ENCODE measurements at regions not wholly inside any gene's neighbourhood (a gene's known extent, or its start where the extent isn't known, plus 50 kb on each side); places are given as distances from the start of the nearest gene placed in this dataset.
"Not testable (repeated sequence)": the region's sequence is repeated elsewhere in the genome, so short reads cannot be mapped to it uniquely, and the experiment has no call there.

DNA sequence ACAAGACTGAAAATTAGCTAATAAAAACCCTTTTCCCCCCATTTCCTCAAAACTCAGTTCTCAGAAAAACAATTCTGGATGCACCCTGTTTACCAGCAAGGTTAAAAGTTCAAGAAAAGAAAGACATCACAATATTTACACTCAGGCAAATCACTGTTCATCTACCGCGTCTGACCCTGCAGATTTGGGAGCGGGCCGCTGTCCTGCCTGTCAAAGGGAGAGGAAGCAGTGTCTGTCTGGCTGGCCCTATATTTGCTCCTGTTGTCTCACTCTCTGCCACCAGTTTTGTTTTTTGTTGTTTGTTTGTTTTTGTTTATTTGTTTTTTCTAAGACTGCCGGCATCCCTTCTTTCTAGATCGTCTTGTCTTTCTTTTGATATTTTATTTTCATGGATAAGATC is 299.4 kb downstream of the BCL2L11 start:
- not testable (repeated sequence) for FAIRE-seq; DNase-seq (ENCODE audit: low spot score)

DNA sequence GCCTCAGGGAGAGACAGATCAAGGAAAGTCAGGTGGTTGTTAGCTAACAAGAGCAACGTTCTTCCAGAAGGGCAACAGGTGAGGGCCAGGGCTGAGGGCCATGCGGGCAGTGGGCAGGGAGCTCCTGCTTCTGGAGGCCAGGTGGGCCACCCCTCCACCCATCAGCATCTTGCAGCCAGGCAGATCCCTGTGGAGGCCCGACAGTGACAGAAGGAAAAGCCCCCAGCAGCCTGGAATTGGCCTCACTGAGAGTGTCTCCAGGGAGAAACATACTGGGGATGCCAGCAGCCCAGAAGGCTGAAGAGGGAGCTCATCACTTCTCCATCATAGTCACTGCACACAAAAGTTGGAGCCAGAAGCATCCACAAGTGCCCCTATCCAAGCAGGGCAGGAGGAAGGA is 300.1 kb downstream of the BCL2L11 start:
- DNase-seq (ENCODE audit: low spot score); FAIRE-seq: not testable (repeated sequence)

DNA sequence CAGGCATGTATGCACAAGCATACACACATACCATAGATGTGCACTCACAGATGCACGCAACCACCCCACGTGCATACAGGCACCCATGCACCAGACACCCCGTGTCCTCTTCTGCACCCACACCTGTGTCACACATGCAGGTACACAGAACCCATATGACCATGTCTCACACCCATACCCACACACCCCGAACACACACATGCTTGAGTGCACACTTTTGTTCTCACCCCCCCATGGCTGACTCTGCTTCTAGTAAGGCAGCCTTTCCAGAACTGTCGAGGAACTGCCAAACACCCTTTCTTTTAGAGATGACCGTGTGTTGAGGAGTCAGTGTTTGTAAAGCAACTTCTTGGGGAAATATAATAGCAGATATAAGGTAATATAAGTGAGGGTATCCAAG is 301.2 kb downstream of the BCL2L11 start:
- not testable (repeated sequence) for DNase-seq (ENCODE audit: low spot score); FAIRE-seq

DNA sequence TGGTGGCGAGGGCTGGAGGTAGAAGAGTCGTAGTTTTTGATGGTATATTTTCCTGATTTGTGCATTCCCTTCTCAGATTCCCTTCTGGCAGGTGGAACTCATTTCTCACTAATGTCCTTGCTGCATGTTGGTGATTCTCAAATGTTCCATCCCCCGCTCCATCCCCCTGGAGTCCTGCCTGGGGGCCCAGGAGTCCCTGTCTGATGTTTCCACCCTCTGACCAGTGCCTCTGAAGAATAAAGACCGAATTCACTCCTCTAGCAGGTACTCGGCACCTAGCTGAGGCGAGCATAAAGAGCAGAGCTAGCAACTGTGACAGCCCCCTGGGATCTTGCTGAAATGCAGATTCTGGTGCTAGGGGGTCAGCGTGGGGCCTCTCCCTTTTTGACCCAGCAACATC is 301.8 kb downstream of the BCL2L11 start:
- DNase-seq (ENCODE audit: low spot score); FAIRE-seq: not testable (repeated sequence)

DNA sequence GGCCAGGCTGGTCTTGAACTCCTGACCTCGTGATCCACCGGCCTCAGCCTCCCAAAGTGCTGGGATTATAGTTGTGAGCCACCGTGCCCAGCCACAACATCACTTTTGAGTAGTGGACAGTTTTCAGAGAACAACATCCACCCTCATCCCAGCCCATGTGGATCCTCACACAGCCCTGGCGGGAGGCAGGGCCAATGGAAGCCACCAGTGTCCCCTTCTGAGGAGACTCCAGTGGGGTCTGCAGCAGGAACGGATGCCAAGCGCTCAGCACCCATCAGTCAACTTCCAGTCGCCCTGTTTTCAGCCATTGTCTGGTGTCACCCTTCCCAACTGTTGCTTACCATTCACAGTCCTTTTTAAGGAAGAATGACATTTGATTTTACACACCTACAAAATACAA is 302.5 kb downstream of the BCL2L11 start:
- not testable (repeated sequence) for DNase-seq (ENCODE audit: low spot score); FAIRE-seq

DNA sequence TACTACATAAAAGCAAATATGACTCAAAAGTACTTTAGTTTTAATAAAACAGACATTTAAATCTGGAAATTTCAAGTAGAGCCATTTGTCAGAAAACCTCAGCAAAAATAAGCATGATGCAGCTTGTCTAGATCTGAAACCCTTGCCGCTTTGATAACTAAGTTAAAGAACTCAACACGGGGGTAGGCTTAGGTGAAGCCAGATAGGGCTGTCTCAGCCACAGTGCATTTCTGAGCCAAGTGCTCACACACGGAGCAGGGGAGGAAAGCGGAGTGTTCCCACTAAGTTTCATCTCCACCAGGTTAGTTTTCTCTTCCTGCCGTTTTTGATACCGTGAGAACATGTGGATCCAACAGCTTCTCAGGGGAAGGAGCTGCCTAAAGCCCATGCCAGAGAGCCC is 303.5 kb downstream of the BCL2L11 start:
- DNase-seq (ENCODE audit: low spot score); FAIRE-seq: not testable (repeated sequence)

DNA sequence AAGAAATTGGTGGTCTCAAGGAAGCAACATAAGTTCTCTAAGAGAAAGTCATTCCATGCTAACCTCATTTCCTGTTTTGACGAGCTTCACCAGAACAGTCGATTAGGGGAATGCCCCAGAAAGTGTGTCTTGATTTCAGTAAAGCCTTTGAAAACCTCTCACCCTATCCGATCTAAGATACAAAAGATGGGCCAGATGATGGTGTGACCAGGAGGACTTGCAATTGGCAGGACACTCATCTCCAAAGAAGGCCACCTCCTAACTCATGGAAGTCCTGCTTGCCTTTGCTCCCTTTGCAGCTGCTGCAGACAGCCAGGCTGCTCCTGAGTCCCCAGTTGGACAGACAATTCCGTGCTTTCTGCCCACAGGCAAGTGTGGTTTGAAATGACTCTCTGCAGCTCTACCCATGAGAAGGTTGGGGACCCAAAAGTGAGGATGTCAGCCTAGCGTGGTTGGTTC is 304.2 kb downstream of the BCL2L11 start:
- DNase-seq (ENCODE audit: low spot score); FAIRE-seq: not testable (repeated sequence)

DNA sequence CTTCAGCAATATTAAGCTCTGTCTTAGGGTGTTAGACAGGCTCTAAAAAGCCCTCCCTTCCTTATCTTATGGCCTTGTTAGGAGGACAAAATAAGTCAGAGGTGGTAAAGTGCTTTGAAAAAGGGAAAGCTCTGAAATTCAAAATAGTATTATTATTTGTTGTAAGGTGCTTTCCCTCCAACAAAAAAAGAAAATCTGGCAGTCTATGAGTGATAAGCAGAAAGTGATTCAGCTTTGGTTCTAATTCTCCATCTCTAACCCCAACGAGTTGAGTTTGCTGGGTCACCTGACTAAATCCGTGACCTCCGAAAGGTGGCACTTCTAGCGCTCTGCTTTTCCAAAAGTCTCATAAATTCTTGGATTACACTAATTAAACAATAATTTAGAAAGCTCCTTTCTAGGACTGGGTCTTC is 305.1 kb downstream of the BCL2L11 start:
- FAIRE-seq; DNase-seq (ENCODE audit: low spot score): not testable (repeated sequence)

DNA sequence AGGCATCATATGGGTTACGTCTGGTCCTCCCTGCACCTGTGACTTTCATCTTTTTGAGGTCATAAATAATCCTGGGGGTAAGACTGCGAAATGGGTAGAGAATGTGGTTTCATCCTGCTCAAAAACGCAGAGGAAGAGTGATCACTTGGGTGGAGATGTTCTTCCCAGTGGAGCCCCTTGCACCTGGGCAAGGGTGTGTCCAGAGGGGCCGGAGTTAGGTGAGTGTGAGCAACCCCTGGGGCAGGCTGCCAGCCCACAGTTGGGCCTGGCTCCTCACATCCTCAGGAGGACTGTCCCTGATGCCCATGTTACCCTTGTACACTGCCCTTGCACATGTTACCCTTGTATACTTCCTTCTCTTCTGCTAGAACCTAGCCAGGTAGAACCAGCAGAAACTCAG is 306.6 kb downstream of the BCL2L11 start:
- DNase-seq (ENCODE audit: low spot score); FAIRE-seq: not testable (repeated sequence)

DNA sequence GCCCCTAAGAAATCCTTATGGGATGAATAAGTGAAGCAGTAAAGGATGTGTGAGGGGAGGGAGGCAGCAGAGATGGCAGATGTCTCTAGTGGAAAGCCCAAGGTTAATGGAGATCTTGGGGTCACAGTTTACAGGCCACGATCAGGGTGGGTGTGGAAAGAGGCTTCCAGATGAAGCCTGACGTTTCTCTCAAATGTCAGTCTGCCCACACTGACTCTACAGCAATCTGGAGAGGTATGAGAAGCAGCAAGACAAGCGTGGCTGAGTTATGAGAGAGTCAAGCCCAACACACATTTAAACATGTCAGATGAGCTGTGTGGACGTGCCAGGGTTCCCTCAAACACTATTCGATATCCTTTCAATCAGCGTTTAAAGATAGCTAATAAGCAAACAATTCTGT is 308.2 kb downstream of the BCL2L11 start:
- not testable (repeated sequence) for DNase-seq (ENCODE audit: low spot score); FAIRE-seq

DNA sequence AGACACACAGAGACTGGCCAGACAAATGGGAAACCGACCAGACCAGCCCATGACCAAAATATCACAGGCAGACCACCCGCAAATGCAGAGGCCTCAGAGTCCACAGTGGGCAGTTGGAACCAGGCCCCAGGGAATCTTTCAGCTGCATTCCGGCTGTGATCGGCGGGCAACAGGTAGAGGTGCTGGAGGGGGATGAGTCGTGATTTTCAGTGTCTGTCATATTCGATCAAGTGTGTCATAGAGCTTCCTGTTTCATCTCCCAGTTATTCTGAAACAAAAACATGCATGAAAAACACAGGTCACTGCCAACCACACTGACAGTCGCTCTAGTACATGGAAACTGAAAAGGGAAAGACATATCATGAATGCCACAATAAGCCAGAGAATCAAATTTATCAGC is 308.6 kb downstream of the BCL2L11 start:
- FAIRE-seq; DNase-seq (ENCODE audit: low spot score): not testable (repeated sequence)

DNA sequence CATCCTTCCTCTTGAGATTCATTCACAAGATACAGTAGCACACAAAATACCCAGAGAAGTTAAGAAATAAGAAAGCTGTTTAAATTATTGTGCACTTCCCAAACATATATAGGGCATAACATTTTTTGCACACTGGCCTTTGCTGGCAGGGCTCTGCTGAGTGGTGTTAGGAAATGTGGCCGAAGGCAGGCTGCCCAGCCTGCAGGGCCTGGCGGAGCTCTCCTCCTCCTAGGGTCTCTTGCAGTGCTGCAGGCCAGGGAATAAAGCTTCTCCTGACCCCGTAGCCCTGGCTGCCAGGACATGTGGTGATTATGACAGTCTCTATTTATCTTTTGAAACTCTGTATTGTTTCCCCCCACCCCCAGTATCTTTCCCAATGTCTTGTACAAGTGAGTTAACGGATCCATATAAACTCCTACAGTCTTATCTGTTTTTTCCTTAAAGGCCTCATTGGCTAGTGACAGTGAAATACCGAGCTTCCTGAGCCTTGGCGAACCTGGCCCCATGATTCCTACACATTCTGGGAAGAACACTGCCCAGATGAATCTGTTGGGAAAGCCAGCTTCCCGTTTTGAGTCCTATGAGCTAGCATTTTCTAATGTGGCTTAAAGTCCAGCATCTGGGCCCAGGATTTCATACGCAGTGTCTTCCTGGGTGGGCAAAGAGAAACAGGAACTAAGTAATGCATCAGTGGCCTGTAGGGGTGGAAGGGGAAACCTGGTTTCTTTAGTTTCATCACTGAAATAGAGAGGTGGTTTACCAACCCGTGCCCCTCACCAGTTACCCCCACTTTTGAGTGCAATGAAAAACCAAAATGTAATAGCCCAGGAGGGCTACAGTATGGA is 310.3 kb downstream of the BCL2L11 start:
- FAIRE-seq: not testable (repeated sequence)

DNA sequence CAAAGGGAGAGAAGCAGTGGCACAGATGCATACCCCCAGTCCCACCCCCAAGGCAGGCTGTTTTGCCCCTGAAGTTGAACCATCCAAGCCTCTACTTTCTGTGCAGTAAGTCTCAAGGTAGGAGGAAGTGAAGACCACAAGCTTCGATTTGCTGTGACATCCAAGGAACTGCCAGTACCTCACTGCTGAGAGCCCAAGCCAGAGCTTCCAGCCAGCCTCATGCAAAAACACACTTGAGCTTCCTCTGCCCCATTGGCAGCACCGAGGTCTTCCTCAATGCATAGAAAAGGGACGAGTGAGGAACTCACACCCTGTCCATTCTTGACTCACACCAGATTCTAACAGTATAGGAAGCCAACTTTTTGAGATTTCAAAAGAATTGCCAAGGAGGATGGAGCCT is 311.7 kb downstream of the BCL2L11 start:
- not testable (repeated sequence) for FAIRE-seq; DNase-seq (ENCODE audit: low spot score)

More for the DNA sequence above, 310.3 kb downstream of the BCL2L11 start:
- DNase-seq (ENCODE audit: low spot score): not testable (repeated sequence)

DNA sequence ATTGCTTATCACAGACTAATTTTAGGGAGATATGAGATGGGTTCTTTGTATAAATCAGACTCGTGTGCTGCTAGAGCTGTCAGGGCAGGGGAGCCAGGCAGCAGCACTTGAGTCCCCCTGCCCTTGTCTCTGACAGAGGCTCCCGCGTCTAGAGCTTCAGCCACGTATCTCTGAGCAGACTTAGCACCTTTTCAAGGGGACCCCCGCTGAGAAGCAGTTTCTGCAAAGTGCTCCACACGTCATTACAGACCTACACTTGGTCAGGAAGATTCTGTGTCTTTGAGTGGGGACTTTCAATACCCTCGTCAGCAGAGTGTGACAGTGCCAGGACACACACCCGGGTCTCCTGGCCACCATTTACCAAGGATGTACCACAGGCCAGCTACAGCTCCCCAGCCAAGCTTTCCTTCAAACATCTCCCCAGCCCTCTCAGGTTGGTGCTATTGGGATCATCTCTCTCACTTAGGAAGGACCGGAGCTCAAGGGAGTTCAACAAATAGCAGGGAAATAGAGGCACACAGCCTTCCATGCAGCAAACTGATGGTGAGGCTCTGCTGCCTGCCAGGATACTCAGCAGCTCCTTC is 312.3 kb downstream of the BCL2L11 start:
- not testable (repeated sequence) for DNase-seq (ENCODE audit: low spot score)

DNA sequence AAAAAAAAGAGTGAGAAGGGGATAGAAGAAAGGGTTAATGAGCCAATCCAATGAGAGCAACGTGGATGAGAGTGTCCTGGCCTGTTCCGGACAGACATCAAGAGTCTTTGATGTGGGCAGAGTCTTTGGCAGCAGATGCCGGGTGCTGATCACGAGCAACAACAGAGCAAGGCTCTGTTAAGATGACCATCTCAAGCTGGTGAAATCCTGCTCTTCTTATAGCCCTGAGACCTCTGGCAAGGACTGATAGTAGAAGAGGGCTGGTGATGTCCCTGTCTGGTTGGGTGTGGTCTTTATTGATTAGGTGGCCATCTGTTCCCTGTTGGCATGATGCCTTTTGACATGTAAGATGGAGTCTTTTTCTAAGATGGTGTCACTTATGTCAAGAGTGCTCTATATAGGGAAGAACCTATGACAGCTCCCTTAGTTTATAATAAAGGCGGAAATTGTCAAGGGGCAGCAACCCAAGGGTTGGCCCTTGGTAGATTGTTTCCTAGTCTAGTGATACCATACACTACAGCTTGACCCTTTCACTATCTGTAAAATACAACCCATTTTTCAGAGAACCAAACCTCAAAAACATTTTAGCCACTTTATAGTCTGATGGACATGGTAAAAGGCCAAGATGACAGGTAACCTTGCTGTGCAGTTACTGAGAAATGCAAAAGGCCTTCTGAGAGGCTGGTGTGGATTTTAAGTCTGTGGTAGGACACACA is 313.3 kb downstream of the BCL2L11 start:
- FAIRE-seq; DNase-seq (ENCODE audit: low spot score): not testable (repeated sequence)

More for the DNA sequence above, 312.3 kb downstream of the BCL2L11 start:
- FAIRE-seq: not testable (repeated sequence)

DNA sequence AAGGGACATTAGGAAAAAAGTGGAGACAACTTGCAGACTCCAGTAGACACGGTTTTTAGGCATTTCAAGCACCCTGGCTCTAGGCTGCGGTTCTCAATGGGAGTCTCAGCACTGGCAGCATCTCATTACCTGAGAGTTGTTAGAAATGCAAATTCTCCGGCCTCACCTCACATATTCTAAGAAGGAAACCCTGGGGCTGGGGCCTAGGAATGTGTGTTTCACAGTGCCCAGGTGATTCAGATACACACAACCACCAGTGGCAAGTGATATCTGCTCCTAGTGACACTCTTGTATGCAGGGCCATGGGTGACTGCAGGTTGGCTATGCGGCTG is 313.9 kb downstream of the BCL2L11 start:
- not testable (repeated sequence) for FAIRE-seq; DNase-seq (ENCODE audit: low spot score)

DNA sequence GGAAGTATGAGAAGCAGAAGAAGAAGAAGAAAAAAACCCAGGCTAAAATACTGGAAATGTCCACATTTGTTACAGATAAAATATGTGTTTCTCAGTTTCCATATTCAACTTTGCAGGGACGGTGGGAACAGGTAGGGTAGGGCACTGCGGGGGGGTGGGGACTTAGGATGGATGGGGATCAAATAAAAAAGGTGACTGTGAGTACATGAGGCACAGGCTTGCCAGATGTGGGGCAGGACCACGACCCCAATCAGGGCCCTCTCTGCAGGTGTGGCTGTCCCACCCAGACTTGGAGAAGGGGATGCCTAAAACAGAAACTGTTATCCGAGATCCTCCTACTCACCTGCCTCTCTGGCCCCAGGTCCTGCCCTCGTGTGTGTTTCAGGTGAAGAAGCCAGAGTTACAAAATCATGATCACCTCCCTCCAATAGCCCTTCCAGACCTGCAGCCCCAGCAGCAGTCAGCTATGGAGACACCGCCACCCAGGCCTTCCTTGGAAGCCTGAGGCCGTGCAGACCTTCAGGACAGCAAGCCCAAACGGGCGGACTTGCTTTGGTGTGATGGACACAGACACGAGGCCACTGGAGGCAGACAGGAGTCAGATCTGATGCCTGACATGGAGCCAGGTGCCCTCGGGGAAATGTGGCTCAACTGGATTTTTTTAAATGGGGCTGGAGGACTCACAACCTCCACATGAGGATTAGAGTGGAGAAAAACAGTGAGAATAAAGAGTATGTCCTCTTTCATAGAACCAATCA is 315.0 kb downstream of the BCL2L11 start:
- not testable (repeated sequence) for DNase-seq (ENCODE audit: low spot score); FAIRE-seq

DNA sequence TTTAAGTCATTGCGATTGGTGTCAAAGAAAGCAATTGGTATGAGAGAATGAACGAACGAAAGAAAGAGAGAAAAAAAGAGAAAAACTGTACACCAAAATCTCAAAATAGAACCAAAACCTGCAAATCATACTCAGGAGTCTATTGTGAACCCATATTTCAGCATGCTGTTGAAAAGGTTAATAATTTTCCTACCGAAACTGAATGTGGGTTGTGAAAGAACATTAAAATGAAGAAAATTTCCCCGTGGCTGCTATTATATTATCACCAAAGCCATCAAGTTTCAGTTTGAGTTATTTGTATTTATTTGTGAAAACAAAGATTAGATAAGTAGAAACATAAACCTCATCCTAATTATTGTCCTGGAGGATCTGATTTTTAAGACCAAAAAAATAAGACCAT is 315.7 kb downstream of the BCL2L11 start:
- peak; percentile 35 for FAIRE-seq

DNA sequence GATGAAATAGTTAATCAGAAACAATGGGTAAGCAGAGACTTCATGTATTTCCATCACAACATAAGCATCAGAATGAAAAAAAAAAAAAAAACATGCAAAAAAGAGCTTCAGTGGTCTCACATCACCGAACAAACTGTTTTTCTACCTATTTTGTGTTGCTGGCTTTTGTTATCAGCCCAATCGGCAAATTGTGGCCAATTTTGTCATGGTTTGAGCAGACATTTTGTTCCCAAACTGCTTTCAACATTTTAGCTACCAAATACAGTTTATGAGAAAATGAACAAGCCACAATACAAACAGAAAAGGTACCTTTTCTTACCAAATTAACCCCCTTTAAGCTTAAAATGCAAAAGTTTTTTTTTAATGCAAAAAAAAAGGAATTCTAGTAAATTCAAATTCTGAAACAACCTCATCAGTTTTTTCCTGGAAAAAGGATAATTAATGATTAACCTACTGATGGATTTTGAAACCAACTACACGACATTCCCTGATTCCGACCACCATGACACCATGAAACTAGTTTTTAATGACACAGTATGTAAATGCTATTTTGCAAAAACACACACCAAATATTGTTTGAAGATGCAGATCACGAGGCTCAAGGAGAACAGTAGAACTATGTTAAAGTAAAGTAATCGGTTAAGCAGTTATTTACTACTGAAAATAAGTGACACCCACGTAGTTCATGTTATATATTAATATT is 316.7 kb downstream of the BCL2L11 start:
- peak; percentile 5 for DNase-seq (ENCODE audit: low spot score)
- FAIRE-seq: peak; percentile 91

More for the DNA sequence above, 315.7 kb downstream of the BCL2L11 start:
- not testable (repeated sequence) for DNase-seq (ENCODE audit: low spot score)

DNA sequence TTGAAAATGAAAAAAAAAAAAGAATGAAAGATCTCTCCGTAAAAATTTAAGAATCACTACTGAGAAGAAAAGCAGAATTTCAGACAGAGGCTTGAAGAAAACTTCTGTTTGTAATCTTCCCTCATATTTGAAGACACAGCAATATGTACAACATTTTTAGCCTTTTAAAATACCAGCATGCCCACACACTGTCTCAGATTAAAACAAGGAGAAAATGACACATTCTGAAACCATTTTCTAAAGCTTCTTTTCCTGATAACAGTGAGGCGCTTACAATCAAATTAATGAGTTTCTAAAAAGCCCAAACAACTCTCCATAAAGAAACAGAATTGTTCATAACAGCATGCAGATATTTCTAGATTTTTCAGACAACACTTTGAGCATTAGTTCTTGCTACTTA is 317.4 kb downstream of the BCL2L11 start:
- not testable (repeated sequence) for DNase-seq (ENCODE audit: low spot score); FAIRE-seq
